HS-27A (cell line): ENCODE measurements at regions not wholly inside any gene's neighbourhood (a gene's known extent, or its start where the extent isn't known, plus 50 kb on each side); places are given as distances from the start of the nearest gene placed in this dataset.

Experiments used
- DNase-seq: peaks from one replicate; pipeline ENCODE4 v3.0.0-alpha.2; 2012; ENCODE audit warnings: low read depth, missing footprints

GRCh38 chr20:4300401-4300800 is 51.3 kb upstream of the ADRA1D start:
- DNase-seq, result no peak

DNA sequence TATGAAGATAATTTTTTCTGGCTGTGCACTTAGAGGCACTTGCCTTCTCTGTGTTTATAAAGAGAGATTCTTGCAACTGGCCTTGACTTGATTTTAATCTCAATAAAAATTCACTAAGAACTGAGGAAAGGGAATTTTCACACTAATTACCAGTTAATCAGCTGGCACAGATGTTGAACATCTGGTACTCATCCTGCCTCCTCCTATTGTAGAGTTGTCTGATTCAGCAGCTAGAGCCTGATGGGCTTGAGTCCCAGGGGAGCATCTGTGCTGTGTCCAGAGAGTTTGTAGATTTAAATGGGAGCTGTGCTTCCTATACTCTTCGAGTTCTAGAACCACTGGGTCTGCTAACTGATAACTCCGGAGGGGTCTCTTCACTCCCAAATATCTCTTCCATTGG is 50.7 kb upstream of the ADRA1D start:
- DNase-seq, result no peak

DNA sequence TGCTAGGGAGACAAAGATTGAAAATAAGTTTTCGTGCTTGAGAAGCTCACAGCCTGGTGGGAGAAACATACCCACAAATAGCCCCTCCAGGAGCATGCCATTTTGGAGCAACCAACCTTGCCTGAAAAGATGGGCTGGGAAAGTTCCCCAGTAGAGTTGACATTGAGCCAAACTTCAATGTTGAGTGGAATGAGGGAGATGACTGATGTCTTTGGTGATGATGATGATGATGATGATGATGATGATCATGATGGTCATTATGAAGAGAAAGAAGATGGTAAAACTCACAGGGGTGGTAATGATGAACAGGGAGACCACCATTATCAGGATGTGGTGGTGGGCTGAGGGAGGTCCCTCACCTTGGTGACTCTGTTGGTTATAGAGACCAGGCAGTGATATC is 50.1 kb upstream of the ADRA1D start:
- no peak for DNase-seq
